Stimulated activated effector memory CD8-positive, alpha-beta T cell treated with anti-CD3 and anti-CD28 coated beads, Interleukin-12 subunit alpha, Interleukin-12 subunit beta, amount 100 ng/mL, for 72 hours (primary cell): ENCODE measurements at regions not wholly inside any gene's neighbourhood (a gene's known extent, or its start where the extent isn't known, plus 50 kb on each side); places are given as distances from the start of the nearest gene placed in this dataset.

Experiments used
- ATAC-seq: fragments of 150-1000 bp; cut with Tn5 transposase; 2 replicates; pipeline ENCODE4 v1.10.0; 2021
- DNase-seq, 2 donors: peaks; one replicate each; pipeline ENCODE4 v3.0.0; 2021 to 2022; ENCODE audit warnings: low spot score in 2 of 2
- H3K27ac Mint-ChIP-seq: one replicate; pipeline ENCODE4 v1.8.0; 2022; ENCODE audit warnings: mild to moderate bottlenecking, mixed read lengths
- H3K36me3 Mint-ChIP-seq: one replicate; pipeline ENCODE4 v1.8.0; 2022; ENCODE audit warnings: mild to moderate bottlenecking, mixed read lengths
- H3K4me1 Mint-ChIP-seq: one replicate; pipeline ENCODE4 v1.8.0; 2022; ENCODE audit warnings: mixed read lengths
- H3K4me3 Mint-ChIP-seq: one replicate; pipeline ENCODE4 v1.8.0; 2022; ENCODE audit warnings: mild to moderate bottlenecking, mixed read lengths
- H3K9me3 Mint-ChIP-seq: one replicate; pipeline ENCODE4 v1.8.0; 2022; ENCODE audit warnings: mixed read lengths

DNA sequence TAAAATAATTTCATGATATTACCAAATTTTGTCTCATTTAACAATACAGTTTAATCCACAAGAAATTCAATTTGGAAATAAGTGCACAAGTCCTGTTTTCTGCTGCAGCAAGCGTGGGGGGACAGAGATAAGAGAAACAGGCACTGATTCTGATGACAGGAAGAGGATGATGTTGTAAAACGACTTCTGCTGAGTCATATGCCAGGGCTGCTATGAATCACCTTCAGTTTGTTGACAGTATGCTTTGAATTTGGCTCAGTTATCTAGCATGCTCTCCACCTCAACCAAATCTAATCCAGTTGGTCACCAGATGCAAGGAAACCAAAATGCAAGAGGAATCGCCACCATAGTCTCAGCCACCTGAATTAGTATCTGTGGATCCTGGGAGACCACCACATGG is 244.1 kb upstream of the MON1B start:
- Mint-ChIP-seq H3K36me3 (no peaks in the 10 kb centered on the region), H3K4me1 (no peaks in the 10 kb centered on the region), H3K9me3 (peaks cover 24% of the 10 kb centered on the region), H3K4me3 (no peak overlapping the region), H3K27ac (no peak overlapping the region)
- no peak for ATAC-seq
- DNase-seq = no peak

- no peak overlapping the region for H3K4me3 Mint-ChIP-seq
- H3K4me1 Mint-ChIP-seq = no peaks in the 10 kb centered on the region
- H3K27ac Mint-ChIP-seq = no peak overlapping the region
- no peak for DNase-seq
- H3K9me3 Mint-ChIP-seq = peaks cover 24% of the 10 kb centered on the region
- ATAC-seq = no peak
- H3K36me3 Mint-ChIP-seq = no peaks in the 10 kb centered on the region
Measured at GRCh38 chr16:76947749-76948148, 243.2 kb upstream of the MON1B start.

- Mint-ChIP-seq H3K4me3 (no peak overlapping the region), H3K36me3 (no peaks in the 10 kb centered on the region), H3K27ac (no peak overlapping the region), H3K9me3 (peaks cover 4% of the 10 kb centered on the region), H3K4me1 (no peaks in the 10 kb centered on the region)
- no peak for ATAC-seq
- no peak for DNase-seq
Measured at GRCh38 chr16:76955629-76956028, 235.4 kb upstream of the MON1B start.

DNA sequence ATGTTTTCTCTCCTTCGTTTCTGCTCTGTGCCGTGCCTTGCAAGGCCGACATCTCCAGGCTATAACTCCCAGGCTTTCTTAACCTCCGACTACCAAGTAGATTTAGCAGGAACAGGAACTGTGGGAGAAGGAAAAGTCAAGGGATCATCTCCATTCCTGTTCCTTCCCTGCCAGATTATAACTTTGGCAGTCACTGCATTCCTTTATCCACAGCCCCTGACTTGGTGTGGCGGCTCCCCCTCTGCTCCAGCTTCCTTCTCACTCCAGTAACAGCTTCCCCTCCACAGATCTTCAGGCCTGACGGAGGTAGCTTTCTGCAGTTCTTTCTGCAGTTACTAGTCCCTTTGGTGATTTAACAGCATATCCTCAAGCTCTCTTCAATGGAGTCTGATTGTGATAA is 234.6 kb upstream of the MON1B start:
- Mint-ChIP-seq H3K36me3 (no peaks in the 10 kb centered on the region), H3K4me1 (no peaks in the 10 kb centered on the region), H3K27ac (no peak overlapping the region), H3K4me3 (no peak overlapping the region), H3K9me3 (peaks cover 3% of the 10 kb centered on the region)
- no peak for ATAC-seq
- no peak for DNase-seq

GRCh38 chr16:76956841-76957240 is 234.1 kb upstream of the MON1B start:
- Mint-ChIP-seq H3K4me1 (no peaks in the 10 kb centered on the region), H3K9me3 (peaks cover 3% of the 10 kb centered on the region), H3K36me3 (no peaks in the 10 kb centered on the region), H3K27ac (no peak overlapping the region), H3K4me3 (no peak overlapping the region)
- ATAC-seq (no peak), DNase-seq (no peak)

GRCh38 chr16:76959166-76959565 is 231.8 kb upstream of the MON1B start:
- ATAC-seq (no peak), DNase-seq (no peak)
- no peak overlapping the region for H3K27ac Mint-ChIP-seq
- peaks cover 3% of the 10 kb centered on the region for H3K9me3 Mint-ChIP-seq
- no peaks in the 10 kb centered on the region for H3K36me3 Mint-ChIP-seq
- no peak overlapping the region for H3K4me3 Mint-ChIP-seq
- H3K4me1 Mint-ChIP-seq = no peaks in the 10 kb centered on the region

DNA sequence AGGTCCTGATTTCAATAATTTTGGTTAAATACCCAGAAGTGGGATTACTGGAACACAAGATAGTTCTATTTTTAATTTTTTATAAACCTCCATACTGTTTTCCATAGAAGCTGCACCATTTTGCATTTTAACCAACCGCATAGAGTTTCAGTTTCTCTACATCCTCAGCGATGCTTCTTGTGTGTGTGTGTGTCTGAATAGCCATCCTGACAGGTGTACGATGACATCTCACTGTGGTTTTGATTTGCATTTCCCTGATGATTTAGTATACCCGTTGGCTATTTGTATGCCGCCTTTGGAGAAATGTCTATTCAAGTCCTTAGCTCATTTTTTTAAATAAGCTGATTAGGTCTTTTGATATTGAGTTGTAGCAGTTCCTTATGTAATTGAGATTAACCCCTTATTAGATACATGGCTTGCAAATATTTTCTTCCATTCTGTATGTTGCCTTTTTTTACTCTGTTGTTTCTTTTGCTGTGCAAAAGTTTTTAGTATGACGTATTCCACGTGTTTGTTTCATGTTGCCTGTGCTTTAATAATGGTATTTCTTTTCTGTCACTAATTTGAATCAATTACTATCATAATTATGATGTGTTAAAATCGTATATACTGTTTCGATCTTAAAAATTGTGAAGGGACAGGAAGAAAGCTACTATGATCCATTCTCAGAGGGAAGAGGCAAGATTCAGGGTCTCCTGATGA is 227.2 kb upstream of the MON1B start:
- peaks cover 5% of the 10 kb centered on the region for H3K9me3 Mint-ChIP-seq
- no peak for DNase-seq
- ATAC-seq = no peak
- no peak overlapping the region for H3K4me3 Mint-ChIP-seq
- H3K4me1 Mint-ChIP-seq = no peaks in the 10 kb centered on the region
- H3K27ac Mint-ChIP-seq = no peak overlapping the region
- no peaks in the 10 kb centered on the region for H3K36me3 Mint-ChIP-seq

DNA sequence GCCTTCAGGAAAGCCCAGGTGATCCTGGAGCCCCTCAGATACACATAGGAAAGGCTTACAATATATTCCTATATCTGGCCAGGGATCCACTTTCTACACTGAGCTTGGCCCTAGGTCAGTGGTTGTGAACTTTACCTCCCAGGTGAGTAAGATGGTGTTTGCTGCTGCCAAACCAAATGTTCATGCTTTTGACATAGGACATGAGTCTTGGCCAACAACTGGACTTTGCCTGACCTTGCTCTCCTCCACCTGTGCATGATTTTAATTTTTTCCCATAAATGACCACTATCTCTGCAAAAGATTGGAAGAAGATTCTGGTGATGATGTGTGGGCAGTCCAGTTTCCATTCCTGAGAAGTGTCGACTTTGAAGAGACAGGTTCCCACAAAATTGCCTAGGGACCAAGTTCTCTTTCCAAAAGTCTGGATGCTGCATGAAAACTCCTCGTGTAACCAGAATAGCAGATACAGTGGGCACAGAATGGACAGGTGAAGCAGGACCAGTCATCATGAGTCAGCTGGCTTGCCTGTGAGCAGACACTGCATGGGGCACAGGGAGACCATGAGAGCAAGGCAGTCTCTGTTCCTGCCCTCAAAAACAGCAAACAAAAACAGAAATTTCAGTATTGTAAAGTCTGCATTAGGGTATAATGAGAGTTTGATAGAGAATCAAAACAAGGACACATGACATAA is 226.4 kb upstream of the MON1B start:
- H3K9me3 Mint-ChIP-seq = peaks cover 5% of the 10 kb centered on the region
- no peak for ATAC-seq
- no peaks in the 10 kb centered on the region for H3K4me1 Mint-ChIP-seq
- H3K27ac Mint-ChIP-seq = no peak overlapping the region
- no peak overlapping the region for H3K4me3 Mint-ChIP-seq
- H3K36me3 Mint-ChIP-seq = no peaks in the 10 kb centered on the region
- DNase-seq = no peak

- Mint-ChIP-seq H3K9me3 (peaks cover 3% of the 10 kb centered on the region), H3K4me3 (no peak overlapping the region), H3K4me1 (no peaks in the 10 kb centered on the region), H3K27ac (no peak overlapping the region), H3K36me3 (no peaks in the 10 kb centered on the region)
- DNase-seq (no peak), ATAC-seq (no peak)
Measured at GRCh38 chr16:76970087-76970744, 220.8 kb upstream of the MON1B start.

GRCh38 chr16:76970745-76971099 is 220.3 kb upstream of the MON1B start:
- ATAC-seq = no peak
- no peak for DNase-seq
- H3K9me3 Mint-ChIP-seq = peaks cover 6% of the 10 kb centered on the region
- H3K36me3 Mint-ChIP-seq = no peaks in the 10 kb centered on the region
- no peaks in the 10 kb centered on the region for H3K4me1 Mint-ChIP-seq
- H3K27ac Mint-ChIP-seq = no peak overlapping the region
- H3K4me3 Mint-ChIP-seq = no peak overlapping the region

- DNase-seq (no peak), ATAC-seq (peak; percentile 63)
- Mint-ChIP-seq H3K4me3 (no peak overlapping the region), H3K9me3 (peaks cover 6% of the 10 kb centered on the region), H3K27ac (no peak overlapping the region), H3K36me3 (no peaks in the 10 kb centered on the region), H3K4me1 (no peaks in the 10 kb centered on the region)
Measured at GRCh38 chr16:76976101-76976500, 214.9 kb upstream of the MON1B start.

- DNase-seq (no peak), ATAC-seq (no peak)
- Mint-ChIP-seq H3K4me1 (no peaks in the 10 kb centered on the region), H3K36me3 (no peaks in the 10 kb centered on the region), H3K27ac (no peak overlapping the region), H3K9me3 (peaks cover 6% of the 10 kb centered on the region), H3K4me3 (no peak overlapping the region)
Measured at GRCh38 chr16:76976756-76977155, 214.2 kb upstream of the MON1B start.

- Mint-ChIP-seq H3K27ac (no peak overlapping the region), H3K4me3 (no peak overlapping the region), H3K36me3 (no peaks in the 10 kb centered on the region), H3K4me1 (no peaks in the 10 kb centered on the region), H3K9me3 (no peaks in the 10 kb centered on the region)
- DNase-seq = no peak
- ATAC-seq = no peak
Measured at GRCh38 chr16:76984196-76984595, 206.8 kb upstream of the MON1B start.

DNA sequence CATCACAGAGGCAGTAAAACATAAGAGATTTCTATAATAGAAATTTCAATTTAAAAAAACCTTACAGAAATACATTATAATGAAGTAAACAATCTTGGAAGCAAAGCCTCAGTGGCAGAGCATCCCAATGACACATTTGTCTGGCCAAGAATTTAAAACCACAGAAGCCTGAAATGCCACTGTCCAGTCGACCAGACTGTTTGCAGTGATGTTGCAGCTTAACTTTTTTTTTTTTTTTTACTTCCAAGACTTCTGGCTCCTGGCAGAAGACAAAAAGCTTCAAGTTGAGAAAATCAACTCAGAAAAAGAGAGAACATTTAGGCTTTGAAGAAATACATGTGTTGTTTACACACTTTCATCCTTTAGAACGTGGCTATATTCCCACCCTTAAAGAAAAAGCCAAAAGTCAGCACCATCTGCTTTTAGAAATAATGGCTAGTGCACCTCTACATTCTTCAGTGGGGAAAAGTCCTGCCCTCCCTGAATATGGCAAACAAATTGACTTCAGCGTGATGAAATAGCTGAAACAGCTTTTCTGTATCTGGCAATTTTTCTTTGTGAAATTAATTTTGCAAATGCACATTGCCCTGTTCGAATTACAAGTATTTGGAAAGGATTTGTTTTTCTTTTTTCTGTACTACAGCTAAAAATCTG is 205.5 kb upstream of the MON1B start:
- ATAC-seq (no peak), DNase-seq (no peak)
- Mint-ChIP-seq H3K4me3 (no peak overlapping the region), H3K9me3 (no peaks in the 10 kb centered on the region), H3K27ac (no peak overlapping the region), H3K36me3 (no peaks in the 10 kb centered on the region), H3K4me1 (no peaks in the 10 kb centered on the region)

DNA sequence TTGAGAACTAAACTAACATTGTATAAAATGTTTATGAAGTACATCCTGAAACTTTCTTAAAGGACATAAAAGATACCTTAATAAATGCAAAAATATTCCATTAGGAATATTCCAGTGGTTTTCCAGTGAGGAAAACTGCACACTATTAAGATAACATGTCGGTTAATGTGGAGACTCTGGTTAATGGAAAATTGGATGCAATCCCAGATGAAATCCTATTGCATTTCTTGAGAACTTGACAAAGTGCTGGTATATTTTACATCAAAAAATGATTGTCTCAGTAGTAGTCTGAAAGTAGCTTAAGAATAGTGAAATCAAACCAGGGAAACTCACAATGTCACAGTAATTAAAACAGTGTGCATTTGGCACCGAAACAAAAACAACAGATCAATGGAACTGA is 202.5 kb upstream of the MON1B start:
- H3K9me3 Mint-ChIP-seq = peaks cover 4% of the 10 kb centered on the region

GRCh38 chr16:77002644-77003043 is 188.3 kb upstream of the MON1B start:
- DNase-seq = no peak
- Mint-ChIP-seq H3K27ac (no peak overlapping the region), H3K4me3 (no peak overlapping the region), H3K4me1 (no peaks in the 10 kb centered on the region), H3K36me3 (no peaks in the 10 kb centered on the region), H3K9me3 (peaks cover 15% of the 10 kb centered on the region)
- ATAC-seq = no peak

More for the DNA sequence above, 202.5 kb upstream of the MON1B start:
- Mint-ChIP-seq H3K36me3 (no peaks in the 10 kb centered on the region), H3K4me1 (no peaks in the 10 kb centered on the region), H3K27ac (no peak overlapping the region), H3K4me3 (no peak overlapping the region)
- ATAC-seq = no peak
- DNase-seq = no peak
